Nephron progenitor cell (in vitro differentiated cells): ENCODE measurements at regions not wholly inside any gene's neighbourhood (a gene's known extent, or its start where the extent isn't known, plus 50 kb on each side); places are given as distances from the start of the nearest gene placed in this dataset.
A peak's percentile ranks its signal among the peaks of the same experiment; 100 is the strongest.

Source experiments
- DNase-seq: peaks from one replicate; pipeline ENCODE4 v3.0.0; 2021
- H3K27ac Mint-ChIP-seq: 2 replicates; pipeline ENCODE4 v1.8.0; 2021; ENCODE audit warnings: mild to moderate bottlenecking, moderate library complexity, mixed read lengths
- H3K27me3 Mint-ChIP-seq: 2 replicates; pipeline ENCODE4 v1.8.0; 2021; ENCODE audit warnings: mild to moderate bottlenecking, low read depth, mixed read lengths; ENCODE audit not compliant: poor library complexity
- H3K36me3 Mint-ChIP-seq: 2 replicates; pipeline ENCODE4 v1.8.0; 2021; ENCODE audit warnings: low read depth, mixed read lengths
- H3K4me1 Mint-ChIP-seq: 2 replicates; pipeline ENCODE4 v1.8.0; 2021; ENCODE audit warnings: mixed read lengths
- H3K4me3 Mint-ChIP-seq: 2 replicates; pipeline ENCODE4 v1.8.0; 2021; ENCODE audit warnings: mild to moderate bottlenecking, moderate library complexity, mixed read lengths
- H3K9me3 Mint-ChIP-seq: 2 replicates; pipeline ENCODE4 v1.8.0; 2021; ENCODE audit warnings: mild to moderate bottlenecking, moderate library complexity, mixed read lengths
- CTCF ChIP-seq: fragments of 200-600 bp; sonication (generic); IDR thresholded peaks from 2 replicates; pipeline ENCODE4 v1.5.0; 2021; ENCODE audit warnings: antibody characterized with exemption

- TF ChIP-seq CTCF, result no peak
- H3K36me3 Mint-ChIP-seq, result no peaks in the 10 kb centered on the region
- peaks cover 9% of the 10 kb centered on the region for H3K27me3 Mint-ChIP-seq
- H3K4me1 Mint-ChIP-seq, result no peaks in the 10 kb centered on the region
- H3K9me3 Mint-ChIP-seq, result peaks cover 22% of the 10 kb centered on the region
- no peak overlapping the region for H3K4me3 Mint-ChIP-seq
- H3K27ac Mint-ChIP-seq, result no peak overlapping the region
- no peak for DNase-seq
Observed at GRCh38 chr1:14326857-14327256, 271.6 kb upstream of the KAZN start.

- DNase-seq, result no peak
- H3K36me3 Mint-ChIP-seq, result no peaks in the 10 kb centered on the region
- H3K27me3 Mint-ChIP-seq, result peaks cover 9% of the 10 kb centered on the region
- H3K4me1 Mint-ChIP-seq, result peaks cover 5% of the 10 kb centered on the region
- no peak overlapping the region for H3K27ac Mint-ChIP-seq
- H3K4me3 Mint-ChIP-seq, result no peak overlapping the region
- H3K9me3 Mint-ChIP-seq, result peaks cover 26% of the 10 kb centered on the region
- TF ChIP-seq CTCF, result no peak
Observed at GRCh38 chr1:14328685-14329084, 269.8 kb upstream of the KAZN start.

- Mint-ChIP-seq H3K27me3 (peaks cover 5% of the 10 kb centered on the region), H3K27ac (no peak overlapping the region), H3K36me3 (no peaks in the 10 kb centered on the region), H3K4me3 (no peak overlapping the region), H3K9me3 (peaks cover 21% of the 10 kb centered on the region), H3K4me1 (peaks cover 12% of the 10 kb centered on the region)
- DNase-seq, result no peak
- TF ChIP-seq CTCF, result no peak
Observed at GRCh38 chr1:14332158-14332557, 266.3 kb upstream of the KAZN start.

GRCh38 chr1:14334336-14335176, 263.9 kb upstream of the KAZN start:
- Mint-ChIP-seq H3K4me3 (peak overlapping the region; percentile 2), H3K27me3 (peaks cover 5% of the 10 kb centered on the region), H3K27ac (peak overlapping the region; percentile 0), H3K4me1 (peaks cover 12% of the 10 kb centered on the region), H3K9me3 (peaks cover 21% of the 10 kb centered on the region), H3K36me3 (no peaks in the 10 kb centered on the region)
- no peak for DNase-seq
- TF ChIP-seq CTCF, result no peak

- H3K27ac Mint-ChIP-seq, result no peak overlapping the region
- TF ChIP-seq CTCF, result no peak
- no peak for DNase-seq
- H3K4me1 Mint-ChIP-seq, result peaks cover 9% of the 10 kb centered on the region
- H3K27me3 Mint-ChIP-seq, result no peaks in the 10 kb centered on the region
- peaks cover 1% of the 10 kb centered on the region for H3K9me3 Mint-ChIP-seq
- H3K4me3 Mint-ChIP-seq, result no peak overlapping the region
- no peaks in the 10 kb centered on the region for H3K36me3 Mint-ChIP-seq
Observed at GRCh38 chr1:14338509-14338908, 260.0 kb upstream of the KAZN start.

- peaks cover 6% of the 10 kb centered on the region for H3K4me1 Mint-ChIP-seq
- DNase-seq, result no peak
- no peaks in the 10 kb centered on the region for H3K27me3 Mint-ChIP-seq
- no peaks in the 10 kb centered on the region for H3K36me3 Mint-ChIP-seq
- no peak overlapping the region for H3K4me3 Mint-ChIP-seq
- H3K9me3 Mint-ChIP-seq, result no peaks in the 10 kb centered on the region
- H3K27ac Mint-ChIP-seq, result no peak overlapping the region
- TF ChIP-seq CTCF, result no peak
Observed at GRCh38 chr1:14339288-14339687, 259.2 kb upstream of the KAZN start.
